Keratinocyte (primary cell): ENCODE measurements at regions not wholly inside any gene's neighbourhood (a gene's known extent, or its start where the extent isn't known, plus 50 kb on each side); places are given as distances from the start of the nearest gene placed in this dataset.

Source experiments
- DNase-seq: peaks from one replicate; pipeline ENCODE4 v3.0.0-alpha.2; 2011; ENCODE audit warnings: low read depth, missing footprints, low spot score
- FAIRE-seq: peaks from 2 replicates; lab custom pipeline; 2011; peaks lifted over from hg19 to GRCh38; lab: Jason Lieb, UNC
- H2AFZ ChIP-seq: 2 replicates; pipeline ENCODE4 v1.6.0; 2012; ENCODE audit warnings: low read length, control low read depth, inconsistent platforms; ENCODE audit not compliant: control insufficient read depth
- H3K27ac ChIP-seq: 2 replicates; pipeline ENCODE4 v1.5.1; 2011; ENCODE audit warnings: low read length; ENCODE audit not compliant: control insufficient read depth, insufficient read depth
- H3K27me3 ChIP-seq: 3 replicates; pipeline ENCODE4 v1.6.0; 2011; ENCODE audit warnings: low read length; ENCODE audit not compliant: control insufficient read depth, insufficient read depth; ENCODE audit errors: extremely low read depth
- H3K36me3 ChIP-seq, 2 experiments: 2 replicates in 1 of 2; 3 replicates in 1 of 2; pipeline ENCODE4 v1.5.1; 2011; ENCODE audit warnings: low read length in 2 of 2, mild to moderate bottlenecking in 1 of 2; ENCODE audit not compliant: control insufficient read depth in 2 of 2, insufficient read depth in 2 of 2; ENCODE audit errors: extremely low read depth in 1 of 2
- H3K4me1 ChIP-seq: 3 replicates; pipeline ENCODE4 v1.5.1; 2011; ENCODE audit warnings: low read length; ENCODE audit not compliant: control insufficient read depth, insufficient read depth; ENCODE audit errors: extremely low read depth
- H3K4me2 ChIP-seq: 3 replicates; pipeline ENCODE4 v1.6.0; 2011; ENCODE audit warnings: low read depth, low read length; ENCODE audit not compliant: control insufficient read depth, insufficient read depth; ENCODE audit errors: extremely low read depth
- H3K4me3 ChIP-seq, 3 experiments: fragments of 200-600 bp in 1 of 3; sonication (generic) in 1 of 3; 2 replicates in 2 of 3; 3 replicates in 1 of 3; pipeline ENCODE4 v1.5.1; 2011 to 2016; ENCODE audit warnings: low read length in 3 of 3, mild to moderate bottlenecking in 3 of 3, control low read depth in 2 of 3, inconsistent platforms in 1 of 3, low read depth in 1 of 3, mixed read lengths in 1 of 3, mixed run types in 1 of 3, moderate library complexity in 1 of 3; ENCODE audit not compliant: control insufficient read depth in 2 of 3, insufficient read depth in 2 of 3; ENCODE audit errors: extremely low read depth in 1 of 3
- H3K79me2 ChIP-seq: 2 replicates; pipeline ENCODE4 v1.6.0; 2012; ENCODE audit warnings: low read length; ENCODE audit not compliant: control insufficient read depth, insufficient read depth
- H3K9ac ChIP-seq: 3 replicates; pipeline ENCODE4 v1.6.0; 2011; ENCODE audit warnings: low read length; ENCODE audit not compliant: control insufficient read depth, insufficient read depth; ENCODE audit errors: extremely low read depth
- H3K9me1 ChIP-seq: 3 replicates; pipeline ENCODE4 v1.6.0; 2011; ENCODE audit warnings: low read length; ENCODE audit not compliant: control insufficient read depth, insufficient read depth; ENCODE audit errors: extremely low read depth
- H3K9me3 ChIP-seq: 2 replicates; pipeline ENCODE4 v1.5.1; 2012; ENCODE audit warnings: low read depth, low read length; ENCODE audit not compliant: control insufficient read depth
- H4K20me1 ChIP-seq: 3 replicates; pipeline ENCODE4 v1.6.0; 2011; ENCODE audit warnings: low read length; ENCODE audit not compliant: control insufficient read depth, insufficient read depth; ENCODE audit errors: extremely low read depth
- EZH2 ChIP-seq: IDR thresholded peaks from one replicate; pipeline ENCODE4 v1.6.1; 2012; ENCODE audit warnings: inconsistent platforms, mild to moderate bottlenecking, low read length, moderate library complexity
- dilution Hi-C: fragments of 300-500 bp; cut with MboI; formaldehyde crosslinking; loops from one replicate; pipeline ENCODE4 v1.7.0; 2020; ENCODE audit warnings: low sequenced_read_pairs; ENCODE audit not compliant: extremely low pct_ligation_motif_present
- TF ChIP-seq, protein P1 (sequence below), 3 experiments: IDR thresholded peaks in 1 of 3; conservative IDR thresholded peaks in 1 of 3; optimal IDR thresholded peaks in 1 of 3; 2 replicates in 2 of 3; 3 replicates in 1 of 3; pipeline versions ENCODE3 to v1.5.1; 2011; ENCODE audit warnings: low read length in 3 of 3, mild to moderate bottlenecking in 3 of 3, moderate library complexity in 2 of 3, control low read depth in 1 of 3, inconsistent platforms in 1 of 3; ENCODE audit not compliant: insufficient read depth in 2 of 3; ENCODE audit errors: extremely low read depth in 1 of 3

DNA sequence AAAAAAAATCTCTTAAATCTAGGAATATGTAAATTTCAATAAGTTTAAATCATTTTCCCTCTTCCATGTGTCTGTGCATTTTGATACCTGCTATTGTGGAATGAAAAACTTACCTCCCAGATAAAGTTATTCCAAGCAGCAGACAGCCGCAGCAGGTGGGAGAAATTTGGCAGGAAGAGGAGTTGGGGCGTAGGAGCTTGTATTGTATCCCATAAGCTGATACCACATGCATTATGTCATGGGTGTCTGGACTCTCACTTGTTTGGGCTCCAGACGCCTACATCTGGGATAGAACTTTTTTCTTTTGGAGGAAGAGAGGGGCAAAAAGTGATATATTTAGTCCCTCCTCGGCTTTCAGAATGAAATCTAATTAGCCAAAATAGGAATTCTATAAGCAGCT lies 59.3 kb upstream of the TCF4 start:
- H3K9me1 ChIP-seq, result no peaks in the 10 kb centered on the region
- no peak for TF ChIP-seq EZH2
- TF ChIP-seq, protein P1, sequence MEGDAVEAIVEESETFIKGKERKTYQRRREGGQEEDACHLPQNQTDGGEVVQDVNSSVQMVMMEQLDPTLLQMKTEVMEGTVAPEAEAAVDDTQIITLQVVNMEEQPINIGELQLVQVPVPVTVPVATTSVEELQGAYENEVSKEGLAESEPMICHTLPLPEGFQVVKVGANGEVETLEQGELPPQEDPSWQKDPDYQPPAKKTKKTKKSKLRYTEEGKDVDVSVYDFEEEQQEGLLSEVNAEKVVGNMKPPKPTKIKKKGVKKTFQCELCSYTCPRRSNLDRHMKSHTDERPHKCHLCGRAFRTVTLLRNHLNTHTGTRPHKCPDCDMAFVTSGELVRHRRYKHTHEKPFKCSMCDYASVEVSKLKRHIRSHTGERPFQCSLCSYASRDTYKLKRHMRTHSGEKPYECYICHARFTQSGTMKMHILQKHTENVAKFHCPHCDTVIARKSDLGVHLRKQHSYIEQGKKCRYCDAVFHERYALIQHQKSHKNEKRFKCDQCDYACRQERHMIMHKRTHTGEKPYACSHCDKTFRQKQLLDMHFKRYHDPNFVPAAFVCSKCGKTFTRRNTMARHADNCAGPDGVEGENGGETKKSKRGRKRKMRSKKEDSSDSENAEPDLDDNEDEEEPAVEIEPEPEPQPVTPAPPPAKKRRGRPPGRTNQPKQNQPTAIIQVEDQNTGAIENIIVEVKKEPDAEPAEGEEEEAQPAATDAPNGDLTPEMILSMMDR (optimal IDR thresholded peaks at IDR 0.05 in 1 of 3, IDR thresholded peaks at IDR 0.05 in 1 of 3, conservative IDR thresholded peaks at IDR 0.05 in 1 of 3; ENCODE audit: extremely low read depth in 1 of 3, insufficient read depth in 2 of 3, low read length in 3 of 3), result no peak
- dilution Hi-C loops, result no loop called here
- H4K20me1 ChIP-seq, result no peaks in the 10 kb centered on the region
- no peak overlapping the region for H2AFZ ChIP-seq
- DNase-seq (no peak), FAIRE-seq (no peak)
- H3K27ac ChIP-seq, result no peak overlapping the region
- H3K79me2 ChIP-seq, result no peaks in the 10 kb centered on the region
- no peaks in the 10 kb centered on the region for H3K9me3 ChIP-seq
- no peak overlapping the region for H3K9ac ChIP-seq
- peaks cover 10% of the 10 kb centered on the region for H3K4me1 ChIP-seq
- no peak overlapping the region for H3K4me2 ChIP-seq
- H3K4me3 ChIP-seq, result no peak overlapping the region
- H3K27me3 ChIP-seq, result no peaks in the 10 kb centered on the region
- no peaks in the 10 kb centered on the region for H3K36me3 ChIP-seq

DNA sequence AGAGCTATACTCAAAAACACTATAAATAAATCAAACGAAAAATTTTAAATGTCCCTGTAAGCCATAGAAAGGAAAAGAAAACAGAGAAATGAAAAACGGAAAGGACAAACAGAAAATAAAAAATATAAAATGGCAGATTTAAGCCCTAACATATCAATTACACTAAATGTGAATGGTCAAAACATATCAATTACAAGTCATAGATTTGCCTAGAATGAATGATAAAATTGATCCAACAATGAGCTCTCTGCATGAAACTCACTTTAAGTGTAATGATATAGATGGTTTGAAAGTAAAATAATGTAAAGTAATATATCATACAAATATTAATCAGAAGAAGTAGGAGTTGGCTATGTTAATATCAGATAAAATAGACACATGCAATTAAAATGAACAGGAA lies 54.2 kb upstream of the TCF4 start:
- no peak for TF ChIP-seq EZH2
- TF ChIP-seq, protein P1 (optimal IDR thresholded peaks at IDR 0.05 in 1 of 3, IDR thresholded peaks at IDR 0.05 in 1 of 3, conservative IDR thresholded peaks at IDR 0.05 in 1 of 3; ENCODE audit: extremely low read depth in 1 of 3, insufficient read depth in 2 of 3, low read length in 3 of 3), result no peak

More for the DNA sequence above, 54.2 kb upstream of the TCF4 start:
- no peaks in the 10 kb centered on the region for H3K4me1 ChIP-seq
- H3K9me3 ChIP-seq, result no peaks in the 10 kb centered on the region
- H3K79me2 ChIP-seq, result no peaks in the 10 kb centered on the region
- H4K20me1 ChIP-seq, result no peaks in the 10 kb centered on the region
- no peak overlapping the region for H2AFZ ChIP-seq
- H3K36me3 ChIP-seq, result no peaks in the 10 kb centered on the region
- dilution Hi-C loops, result no loop called here
- no peak overlapping the region for H3K9ac ChIP-seq
- H3K4me2 ChIP-seq, result no peak overlapping the region
- H3K27ac ChIP-seq, result no peak overlapping the region
- no peaks in the 10 kb centered on the region for H3K9me1 ChIP-seq
- DNase-seq, result no peak
- no peaks in the 10 kb centered on the region for H3K27me3 ChIP-seq
- no peak for FAIRE-seq
- H3K4me3 ChIP-seq, result no peak overlapping the region
